HepG2 (cell line): ENCODE measurements at regions not wholly inside any gene's neighbourhood (a gene's known extent, or its start where the extent isn't known, plus 50 kb on each side); places are given as distances from the start of the nearest gene placed in this dataset.

Source experiments
- ASH2L ChIP-seq: fragments of 300-600, 200-600 bp; sonication (generic); IDR thresholded peaks from 2 replicates; pipeline ENCODE4 v1.7.0; 2017; ENCODE audit warnings: low read depth, mild to moderate bottlenecking, moderate library complexity, mixed read lengths, low read length; ENCODE audit not compliant: insufficient read length
- BRCA1 ChIP-seq: sonication (generic); formaldehyde crosslinking; IDR thresholded peaks from 2 replicates; pipeline ENCODE4 v1.4.0; 2020; ENCODE audit warnings: missing genetic modification reagents
- CCAR2 ChIP-seq: fragments of 200-400 bp; formaldehyde crosslinking; optimal IDR thresholded peaks from 2 replicates; pipeline ENCODE3; 2018; ENCODE audit warnings: low read depth, mild to moderate bottlenecking, low read length, moderate library complexity
- CEBPB ChIP-seq: IDR thresholded peaks from 2 replicates; pipeline ENCODE4 v1.6.1; 2011; ENCODE audit warnings: low read depth, low read length, improper control_type of control experiment, borderline replicate concordance
- CREM ChIP-seq, 2 experiments: sonication (generic) in 1 of 2; formaldehyde crosslinking in 1 of 2; IDR thresholded peaks; 2 replicates each; pipeline versions ENCODE4 v1.4.0 to v1.6.1; 2016 to 2020; ENCODE audit warnings: antibody characterized with exemption in 1 of 2, mild to moderate bottlenecking in 1 of 2, missing genetic modification reagents in 1 of 2
- DBP ChIP-seq: sonication (generic); formaldehyde crosslinking; IDR thresholded peaks from 2 replicates; pipeline ENCODE4 v1.4.0; 2020; ENCODE audit warnings: missing genetic modification reagents; ENCODE audit errors: not compliant biosample characterization
- ETV6 ChIP-seq: sonication (generic); formaldehyde crosslinking; conservative IDR thresholded peaks from 2 replicates; pipeline ENCODE4 v1.4.0; 2020; ENCODE audit warnings: missing genetic modification reagents
- FOXP1 ChIP-seq, 2 experiments: fragments of 450-650 bp in 1 of 2; IDR thresholded peaks; 2 replicates each; pipeline ENCODE4 v1.6.1; 2017 to 2018; ENCODE audit warnings: antibody characterized with exemption in 1 of 2
- HMG20A ChIP-seq: IDR thresholded peaks from 2 replicates; pipeline ENCODE4 v1.6.1; 2016; ENCODE audit warnings: borderline replicate concordance
- HNF4G ChIP-seq, 2 experiments: sonication (generic) in 1 of 2; formaldehyde crosslinking in 1 of 2; IDR thresholded peaks; 2 replicates each; pipeline versions ENCODE4 v1.4.0 to v1.6.1; 2011 to 2020; ENCODE audit warnings: borderline replicate concordance in 2 of 2, low read depth in 2 of 2, mild to moderate bottlenecking in 2 of 2, low read length in 1 of 2, missing genetic modification reagents in 1 of 2, moderate library complexity in 1 of 2
- KDM1A ChIP-seq: IDR thresholded peaks from 2 replicates; pipeline ENCODE4 v1.6.1; 2016; ENCODE audit warnings: missing compliant biosample characterization
- MIXL1 ChIP-seq: IDR thresholded peaks from 2 replicates; pipeline ENCODE4 v1.6.1; 2016
- NAIF1 ChIP-seq: sonication (generic); formaldehyde crosslinking; IDR thresholded peaks from 2 replicates; pipeline ENCODE4 v1.5.0; 2020; ENCODE audit warnings: mild to moderate bottlenecking, missing genetic modification reagents, borderline replicate concordance
- NCOA2 ChIP-seq: sonication (generic); formaldehyde crosslinking; IDR thresholded peaks from 2 replicates; pipeline ENCODE4 v1.8.0; 2022; ENCODE audit warnings: inconsistent platforms
- PATZ1 ChIP-seq: sonication (generic); formaldehyde crosslinking; IDR thresholded peaks from 2 replicates; pipeline ENCODE4 v1.4.0; 2020; ENCODE audit warnings: missing genetic modification reagents
- RFXAP ChIP-seq: sonication (generic); formaldehyde crosslinking; IDR thresholded peaks from 2 replicates; pipeline ENCODE4 v1.4.0; 2020; ENCODE audit warnings: missing genetic modification reagents, borderline replicate concordance
- SIX1 ChIP-seq: sonication (generic); formaldehyde crosslinking; IDR thresholded peaks from 2 replicates; pipeline ENCODE4 v1.4.0; 2020; ENCODE audit warnings: missing genetic modification reagents, borderline replicate concordance
- SP4 ChIP-seq: sonication (generic); formaldehyde crosslinking; IDR thresholded peaks from 2 replicates; pipeline ENCODE4 v1.8.1; 2023; ENCODE audit warnings: mild to moderate bottlenecking, missing genetic modification reagents
- TCF7 ChIP-seq: sonication (generic); IDR thresholded peaks from 2 replicates; pipeline ENCODE4 v1.6.1; 2016; ENCODE audit warnings: antibody characterized with exemption, low read depth
- ZGPAT ChIP-seq: IDR thresholded peaks from 2 replicates; pipeline ENCODE4 v1.6.1; 2016; ENCODE audit warnings: mild to moderate bottlenecking
- ZNF20 ChIP-seq: sonication (generic); formaldehyde crosslinking; IDR thresholded peaks from 2 replicates; pipeline ENCODE4 v1.4.0; 2020; ENCODE audit warnings: mild to moderate bottlenecking, moderate library complexity, missing genetic modification reagents
- ZNF205 ChIP-seq: IDR thresholded peaks from 2 replicates; pipeline ENCODE4 v1.6.1; 2018; ENCODE audit warnings: missing biosample characterization, missing genetic modification reagents
- ZNF282 ChIP-seq: fragments of 450-650 bp; IDR thresholded peaks from 2 replicates; pipeline ENCODE4 v1.6.1; 2018; ENCODE audit not compliant: partially characterized antibody
- ZNF546 ChIP-seq: sonication (generic); formaldehyde crosslinking; conservative IDR thresholded peaks from 2 replicates; pipeline ENCODE4 v1.8.1; 2023; ENCODE audit warnings: mild to moderate bottlenecking, missing genetic modification reagents
- ZNF615 ChIP-seq: sonication (generic); formaldehyde crosslinking; IDR thresholded peaks from 2 replicates; pipeline ENCODE4 v1.5.0; 2020; ENCODE audit warnings: mild to moderate bottlenecking, missing genetic modification reagents, borderline replicate concordance
- ZNF788 ChIP-seq: sonication (generic); formaldehyde crosslinking; IDR thresholded peaks from 2 replicates; pipeline ENCODE4 v1.5.0; 2020; ENCODE audit warnings: mild to moderate bottlenecking, missing genetic modification reagents, borderline replicate concordance

GRCh38 chr6:26312501-26313397, 52.2 kb upstream of the BTN3A2 start (continued):
- peak; percentile 62; the same call in 1 of the 2 replicates for TF ChIP-seq SP4 (CRISPR knock-in tag)
- TF ChIP-seq HNF4G (IDR thresholded peaks at IDR 0.05; ENCODE audit: borderline replicate concordance, low read depth, low read length), result no peak
- TF ChIP-seq HNF4G (CRISPR knock-in tag; IDR thresholded peaks at IDR 0.05; ENCODE audit: borderline replicate concordance, low read depth), result 0 out of 2 replicates have a peak, but pooled peaks have one; percentile 54
- TF ChIP-seq SIX1 (CRISPR knock-in tag), result 0 out of 2 replicates have a peak, but pooled peaks have one; percentile 47
- peak; percentile 89 for TF ChIP-seq DBP
- TF ChIP-seq ZNF615, result peak; percentile 44; the same call in 1 of the 2 replicates
- peak; percentile 32; the same call in 1 of the 2 replicates for TF ChIP-seq CEBPB
- TF ChIP-seq CREM (IDR thresholded peaks at IDR 0.05), result peak; percentile 68; the same call in 1 of the 2 replicates
- TF ChIP-seq CREM (CRISPR knock-in tag; IDR thresholded peaks at IDR 0.05), result no peak
- no peak for TF ChIP-seq TCF7
- TF ChIP-seq ZNF20 (CRISPR knock-in tag), result peak; percentile 52; the same call in 1 of the 2 replicates
- TF ChIP-seq ASH2L, result peak; percentile 94
- TF ChIP-seq NAIF1 (CRISPR knock-in tag), result peak; percentile 81
- TF ChIP-seq PATZ1 (CRISPR knock-in tag), result peak; percentile 62; the same call in 1 of the 2 replicates
- no peak for TF ChIP-seq FOXP1 (IDR thresholded peaks at IDR 0.05)
- TF ChIP-seq FOXP1 (CRISPR knock-in tag; IDR thresholded peaks at IDR 0.05), result 0 out of 2 replicates have a peak, but pooled peaks have one; percentile 45
- TF ChIP-seq ZGPAT (CRISPR knock-in tag), result peak; percentile 94
- TF ChIP-seq HMG20A (CRISPR knock-in tag), result peak; percentile 15; the same call in 1 of the 2 replicates
- TF ChIP-seq MIXL1 (CRISPR knock-in tag), result peak; percentile 60
- TF ChIP-seq ZNF205, result peak; percentile 79
- TF ChIP-seq RFXAP (CRISPR knock-in tag), result peak; percentile 67; the same call in 1 of the 2 replicates
- TF ChIP-seq ZNF788 (CRISPR knock-in tag), result no peak; the same call in 1 of the 2 replicates
- no peak for TF ChIP-seq CCAR2
- TF ChIP-seq NCOA2 (CRISPR knock-in tag), result peak; percentile 66
- no peak for TF ChIP-seq ZNF282
- TF ChIP-seq ETV6 (CRISPR knock-in tag), result 0 out of 2 replicates have a peak, but pooled peaks have one; percentile 41
- TF ChIP-seq BRCA1 (CRISPR knock-in tag), result peak; percentile 45
- TF ChIP-seq ZNF546 (CRISPR knock-in tag), result no peak
- TF ChIP-seq KDM1A (CRISPR knock-in tag), result peak; percentile 82
